Fibroblast of lung (primary cell): ENCODE measurements at regions not wholly inside any gene's neighbourhood (a gene's known extent, or its start where the extent isn't known, plus 50 kb on each side); places are given as distances from the start of the nearest gene placed in this dataset.
"Not testable (repeated sequence)": the region's sequence is repeated elsewhere in the genome, so short reads cannot be mapped to it uniquely, and the experiment has no call there.

Source experiments
- DNase-seq, 2 donors: peaks; one replicate each; pipeline versions ENCODE4 v3.0.0 to v3.0.0-alpha.2; 2010; ENCODE audit warnings: low read depth in 2 of 2
- H2AFZ ChIP-seq: 2 replicates; pipeline ENCODE4 v1.5.1; 2012; ENCODE audit warnings: low read length, control low read depth, inconsistent platforms
- H3K27ac ChIP-seq: 2 replicates; pipeline ENCODE4 v1.5.1; 2011; ENCODE audit warnings: low read length, control low read depth; ENCODE audit not compliant: insufficient read depth
- H3K27me3 ChIP-seq: 2 replicates; pipeline ENCODE4 v1.5.1; 2011; ENCODE audit warnings: mild to moderate bottlenecking, low read length; ENCODE audit not compliant: control insufficient read depth, insufficient read depth
- H3K36me3 ChIP-seq: 2 replicates; pipeline ENCODE4 v1.5.1; 2011; ENCODE audit warnings: low read length; ENCODE audit not compliant: control insufficient read depth, insufficient read depth
- H3K4me1 ChIP-seq: 2 replicates; pipeline ENCODE4 v1.5.1; 2011; ENCODE audit warnings: low read length; ENCODE audit not compliant: control insufficient read depth, insufficient read depth; ENCODE audit errors: extremely low read depth
- H3K4me2 ChIP-seq: 2 replicates; pipeline ENCODE4 v1.5.1; 2011; ENCODE audit warnings: low read length, control low read depth; ENCODE audit not compliant: insufficient read depth; ENCODE audit errors: extremely low read depth
- H3K4me3 ChIP-seq, 4 experiments: fragments of 200-600 bp in 1 of 4; sonication (generic) in 1 of 4; replicated peaks in 1 of 4; 2 replicates each; pipeline ENCODE4 v1.5.1; 2011 to 2016; ENCODE audit warnings: low read length in 4 of 4, low read depth in 3 of 4, mild to moderate bottlenecking in 3 of 4, control low read depth in 2 of 4, inconsistent platforms in 1 of 4, mixed read lengths in 1 of 4; ENCODE audit not compliant: insufficient read depth in 1 of 4; ENCODE audit errors: control extremely low read depth in 1 of 4
- H3K79me2 ChIP-seq: 2 replicates; pipeline ENCODE4 v1.5.1; 2012; ENCODE audit warnings: mild to moderate bottlenecking, low read length, inconsistent platforms; ENCODE audit not compliant: control insufficient read depth, insufficient read depth
- H3K9ac ChIP-seq: 2 replicates; pipeline ENCODE4 v1.5.1; 2011; ENCODE audit warnings: mild to moderate bottlenecking, low read length, control low read depth; ENCODE audit not compliant: insufficient read depth
- H3K9me3 ChIP-seq: 2 replicates; pipeline ENCODE4 v1.5.1; 2012; ENCODE audit warnings: low read depth, low read length; ENCODE audit not compliant: control insufficient read depth, insufficient read depth
- H4K20me1 ChIP-seq: 2 replicates; pipeline ENCODE4 v1.5.1; 2011; ENCODE audit warnings: low read length; ENCODE audit not compliant: control insufficient read depth, insufficient read depth; ENCODE audit errors: extremely low read depth
- CTCF ChIP-seq, 2 donors: IDR thresholded peaks in 1 of 2; conservative IDR thresholded peaks in 1 of 2; 1 replicate in 1 of 2; 2 replicates in 1 of 2; pipeline ENCODE4 v1.5.1; 2011 to 2012; ENCODE audit warnings: low read length in 2 of 2, control low read depth in 1 of 2, inconsistent platforms in 1 of 2, low read depth in 1 of 2, mild to moderate bottlenecking in 1 of 2
- EZH2 ChIP-seq: IDR thresholded peaks from 2 replicates; pipeline ENCODE4 v1.5.1; 2012; ENCODE audit warnings: low read length, control low read depth, mild to moderate bottlenecking; ENCODE audit errors: missing control alignments

GRCh38 chr1:192462616-192463015 lies 113.0 kb upstream of the RGS1 start:
- Histone ChIP-seq H3K27me3 (no peaks in the 10 kb centered on the region), H3K4me1 (no peaks in the 10 kb centered on the region), H3K9ac (no peak overlapping the region), H3K79me2 (no peaks in the 10 kb centered on the region), H3K9me3 (no peaks in the 10 kb centered on the region), H4K20me1 (no peaks in the 10 kb centered on the region), H3K4me2 (no peak overlapping the region), H3K27ac (no peak overlapping the region), H3K36me3 (no peaks in the 10 kb centered on the region), H2AFZ (no peak overlapping the region), H3K4me3 (no peak overlapping the region)
- no peak for TF ChIP-seq CTCF (conservative IDR thresholded peaks at IDR 0.05 in 1 of 2, IDR thresholded peaks at IDR 0.05 in 1 of 2; ENCODE audit: low read depth in 1 of 2, low read length in 2 of 2)
- no peak for TF ChIP-seq EZH2
- no peak for DNase-seq

- Histone ChIP-seq H3K79me2 (no peaks in the 10 kb centered on the region), H4K20me1 (no peaks in the 10 kb centered on the region), H3K9me3 (no peaks in the 10 kb centered on the region), H3K36me3 (no peaks in the 10 kb centered on the region), H3K27me3 (no peaks in the 10 kb centered on the region), H3K27ac (no peak overlapping the region), H3K9ac (no peak overlapping the region), H3K4me1 (no peaks in the 10 kb centered on the region), H3K4me2 (no peak overlapping the region), H3K4me3 (no peak overlapping the region), H2AFZ (no peak overlapping the region)
- DNase-seq = no peak
- TF ChIP-seq CTCF (conservative IDR thresholded peaks at IDR 0.05 in 1 of 2, IDR thresholded peaks at IDR 0.05 in 1 of 2; ENCODE audit: low read depth in 1 of 2, low read length in 2 of 2) = no peak
- no peak for TF ChIP-seq EZH2
Measured at GRCh38 chr1:192463661-192464060, 111.9 kb upstream of the RGS1 start.

- not testable (repeated sequence) for H3K4me3 ChIP-seq, DNase-seq, H3K27ac ChIP-seq, H3K9ac ChIP-seq, H3K4me2 ChIP-seq, H4K20me1 ChIP-seq, H3K79me2 ChIP-seq, H3K36me3 ChIP-seq, H3K4me1 ChIP-seq, H3K9me3 ChIP-seq, H3K27me3 ChIP-seq, H2AFZ ChIP-seq
Measured at GRCh38 chr1:192465221-192465620, 110.4 kb upstream of the RGS1 start.
